ENCODE measurements at regions not wholly inside any gene's neighbourhood (a gene's known extent, or its start where the extent isn't known, plus 50 kb on each side); places are given as distances from the start of the nearest gene placed in this dataset.

DNA sequence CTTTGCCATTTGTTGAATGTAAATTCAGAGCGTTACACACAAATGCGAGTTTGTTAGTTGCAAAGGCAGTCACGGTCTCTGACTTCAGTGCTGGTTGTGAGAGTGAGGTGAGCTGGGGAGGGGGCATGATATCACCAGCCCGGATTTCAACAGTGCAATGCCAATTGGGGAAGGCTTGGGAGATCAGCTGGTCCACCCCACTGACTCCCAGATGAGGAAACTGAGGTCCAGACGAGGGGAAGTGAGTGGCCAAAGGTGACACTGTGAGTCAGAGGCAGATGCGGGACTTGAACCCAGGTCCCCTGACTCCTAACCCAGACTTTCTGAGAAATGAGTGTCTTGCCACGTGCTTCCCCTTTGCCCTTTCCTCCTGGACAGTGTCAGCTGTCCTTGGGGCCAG is 62.1 kb downstream of the CEBPB start:
- H3K4me1 ChIP-seq: peaks cover 0 to 36% (median 17%) of the 10 kb centered on the region in 4 donors
- no peak for DNase-seq
- H3K9me3 ChIP-seq: no peaks in the 10 kb centered on the region
- no peak overlapping the region for H3K4me3 ChIP-seq
- H3K27me3 ChIP-seq: no peaks in the 10 kb centered on the region
- TF ChIP-seq POLR2A (IDR thresholded peaks at IDR 0.05): no peak
- intact Hi-C loops (cut with DNase I): no loop called here
- 88% methylated on average over 5 of the region's 7 CpGs for WGBS (ENCODE audit: insufficient coverage, low coverage, low lambda C conversion rate, missing lambda C conversion rate)
- no peaks in the 10 kb centered on the region for H3K36me3 ChIP-seq
- no peak overlapping the region for H3K27ac ChIP-seq
- ATAC-seq: no peak

DNA sequence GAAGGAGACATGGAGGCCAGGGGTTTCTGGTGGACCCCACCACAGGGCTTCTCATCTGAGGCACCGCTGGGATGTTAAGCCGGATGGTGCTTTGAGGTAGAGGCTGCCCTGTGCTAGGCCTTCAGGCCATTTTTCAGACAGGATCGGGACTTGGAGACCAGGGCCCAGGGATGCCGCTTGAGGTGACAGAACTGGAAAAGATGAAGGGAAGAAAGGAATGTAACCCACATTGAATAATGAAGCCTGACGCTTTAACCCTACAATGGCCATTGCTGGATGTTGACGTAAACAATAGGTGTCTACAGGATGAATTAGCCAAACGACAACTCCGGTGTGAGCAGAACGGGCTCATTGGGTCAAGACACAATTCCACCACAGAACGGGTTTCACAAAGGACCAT is 62.5 kb downstream of the CEBPB start:
- intact Hi-C loops (cut with DNase I): no loop called here
- no peaks in the 10 kb centered on the region for H3K36me3 ChIP-seq
- no peaks in the 10 kb centered on the region for H3K27me3 ChIP-seq
- H3K9me3 ChIP-seq: no peaks in the 10 kb centered on the region
- H3K4me1 ChIP-seq: peaks cover 0 to 33% (median 13%) of the 10 kb centered on the region in 4 donors
- no peak for TF ChIP-seq POLR2A (IDR thresholded peaks at IDR 0.05)
- TF ChIP-seq, protein P1, sequence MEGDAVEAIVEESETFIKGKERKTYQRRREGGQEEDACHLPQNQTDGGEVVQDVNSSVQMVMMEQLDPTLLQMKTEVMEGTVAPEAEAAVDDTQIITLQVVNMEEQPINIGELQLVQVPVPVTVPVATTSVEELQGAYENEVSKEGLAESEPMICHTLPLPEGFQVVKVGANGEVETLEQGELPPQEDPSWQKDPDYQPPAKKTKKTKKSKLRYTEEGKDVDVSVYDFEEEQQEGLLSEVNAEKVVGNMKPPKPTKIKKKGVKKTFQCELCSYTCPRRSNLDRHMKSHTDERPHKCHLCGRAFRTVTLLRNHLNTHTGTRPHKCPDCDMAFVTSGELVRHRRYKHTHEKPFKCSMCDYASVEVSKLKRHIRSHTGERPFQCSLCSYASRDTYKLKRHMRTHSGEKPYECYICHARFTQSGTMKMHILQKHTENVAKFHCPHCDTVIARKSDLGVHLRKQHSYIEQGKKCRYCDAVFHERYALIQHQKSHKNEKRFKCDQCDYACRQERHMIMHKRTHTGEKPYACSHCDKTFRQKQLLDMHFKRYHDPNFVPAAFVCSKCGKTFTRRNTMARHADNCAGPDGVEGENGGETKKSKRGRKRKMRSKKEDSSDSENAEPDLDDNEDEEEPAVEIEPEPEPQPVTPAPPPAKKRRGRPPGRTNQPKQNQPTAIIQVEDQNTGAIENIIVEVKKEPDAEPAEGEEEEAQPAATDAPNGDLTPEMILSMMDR (IDR thresholded peaks at IDR 0.05): no peak
- H3K4me3 ChIP-seq: no peak overlapping the region
- no peak overlapping the region for H3K27ac ChIP-seq
- DNase-seq: no peak
- WGBS (ENCODE audit: insufficient coverage, low coverage, low lambda C conversion rate, missing lambda C conversion rate): 91% methylated on average over 5 of the region's 10 CpGs
- ATAC-seq: no peak

DNA sequence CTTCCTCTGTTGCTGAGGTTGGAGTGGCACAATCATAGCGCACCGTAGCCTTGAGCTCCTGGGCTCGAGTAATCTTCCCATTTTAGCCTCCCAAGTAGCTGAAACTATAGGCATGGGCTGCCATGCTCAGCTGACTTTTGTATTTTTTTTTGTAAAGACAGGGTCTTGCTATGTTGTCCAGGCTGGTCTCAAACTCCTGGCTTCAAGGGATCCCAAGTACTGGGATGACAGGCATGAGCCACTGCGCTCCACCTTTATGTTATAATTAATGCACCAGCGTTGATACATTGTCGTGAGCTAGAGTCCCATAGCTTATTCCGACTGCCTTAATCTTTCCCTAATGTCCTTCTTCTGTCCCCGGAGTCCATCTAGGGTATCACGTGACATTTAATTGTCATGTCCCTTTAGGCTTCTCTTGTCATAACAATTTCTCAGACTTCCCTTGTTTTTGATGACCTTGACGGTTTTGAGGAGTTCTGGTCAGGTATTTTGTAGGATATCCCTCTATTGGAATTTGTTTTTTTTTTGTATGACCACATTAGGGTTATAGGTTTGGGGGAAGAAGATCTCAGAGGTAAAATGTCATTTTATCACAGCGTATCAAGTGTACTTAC is 63.9 kb downstream of the CEBPB start:
- intact Hi-C loops (cut with DNase I): no loop called here

DNA sequence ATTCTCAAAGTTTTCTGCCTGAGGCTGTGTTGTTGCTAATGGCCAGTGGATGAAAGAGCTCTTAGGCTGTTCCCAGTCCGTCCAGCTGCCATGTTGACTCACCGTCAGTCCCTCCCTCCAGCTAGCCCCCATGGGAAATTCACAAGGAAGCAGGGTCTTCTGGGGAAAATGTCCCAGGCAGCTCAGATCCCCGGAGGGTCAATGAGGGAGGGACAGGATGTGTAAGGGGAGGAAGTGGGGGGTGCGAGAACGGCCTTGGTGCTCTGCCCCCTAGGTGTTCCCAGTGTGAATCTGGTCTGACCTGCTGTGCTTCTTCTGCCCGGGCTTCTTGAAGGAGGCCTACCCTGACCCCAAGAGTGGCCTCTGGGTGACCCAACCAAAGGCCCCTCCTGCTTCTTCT is 65.9 kb downstream of the CEBPB start:
- intact Hi-C loops (cut with DNase I): no loop called here
- H3K27ac ChIP-seq: no peak overlapping the region
- ATAC-seq (no peak), DNase-seq (no peak)
- H3K27me3 ChIP-seq: no peaks in the 10 kb centered on the region
- no peak overlapping the region for H3K4me3 ChIP-seq
- no peaks in the 10 kb centered on the region for H3K9me3 ChIP-seq
- TF ChIP-seq POLR2A (IDR thresholded peaks at IDR 0.05): no peak
- TF ChIP-seq, protein P1 (IDR thresholded peaks at IDR 0.05): no peak
- 72% methylated on average over 4 of the region's 6 CpGs for WGBS (ENCODE audit: insufficient coverage, low coverage, low lambda C conversion rate, missing lambda C conversion rate)
- peaks cover 0 to 9% (median 0%) of the 10 kb centered on the region in 4 donors for H3K4me1 ChIP-seq
- no peaks in the 10 kb centered on the region for H3K36me3 ChIP-seq

More for the DNA sequence above, 63.9 kb downstream of the CEBPB start:
- no peak overlapping the region for H3K4me3 ChIP-seq
- no peaks in the 10 kb centered on the region for H3K36me3 ChIP-seq
- no peaks in the 10 kb centered on the region for H3K27me3 ChIP-seq
- 80% methylated on average over 7 of the region's 11 CpGs for WGBS (ENCODE audit: insufficient coverage, low coverage, low lambda C conversion rate, missing lambda C conversion rate)
- H3K9me3 ChIP-seq: no peaks in the 10 kb centered on the region
- TF ChIP-seq POLR2A (IDR thresholded peaks at IDR 0.05): no peak
- TF ChIP-seq, protein P1 (IDR thresholded peaks at IDR 0.05): no peak
- no peak overlapping the region for H3K27ac ChIP-seq
- peaks cover 0 to 22% (median 4%) of the 10 kb centered on the region in 4 donors for H3K4me1 ChIP-seq
- ATAC-seq: no peak
- no peak for DNase-seq

DNA sequence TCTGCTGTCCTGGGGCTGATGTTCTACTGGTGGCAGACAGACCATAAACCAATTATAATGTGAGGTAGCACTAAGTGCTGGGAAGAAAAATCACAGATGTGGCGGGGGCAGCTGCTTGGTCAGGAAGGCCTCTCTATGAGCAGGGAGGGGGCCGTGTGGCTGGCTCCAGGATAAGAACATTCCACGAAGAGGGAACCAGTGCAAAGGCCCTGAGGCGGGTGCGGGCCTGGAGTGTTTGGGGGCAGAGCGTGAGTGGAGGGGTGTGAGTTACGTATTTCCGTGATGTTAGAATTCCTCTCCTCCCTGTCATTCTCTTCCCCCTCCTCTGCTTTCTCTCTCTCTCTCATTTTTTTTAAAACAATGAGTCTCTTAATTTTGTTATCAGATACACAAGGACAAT is 67.2 kb downstream of the CEBPB start:
- TF ChIP-seq, protein P1 (IDR thresholded peaks at IDR 0.05): no peak
- no peak for TF ChIP-seq POLR2A (IDR thresholded peaks at IDR 0.05)
- no peak overlapping the region for H3K27ac ChIP-seq
- no peak overlapping the region for H3K4me3 ChIP-seq
- no peaks in the 10 kb centered on the region for H3K9me3 ChIP-seq
- peaks cover 0 to 9% (median 0%) of the 10 kb centered on the region in 4 donors for H3K4me1 ChIP-seq
- H3K27me3 ChIP-seq: no peaks in the 10 kb centered on the region
- intact Hi-C loops (cut with DNase I): no loop called here
- WGBS (ENCODE audit: insufficient coverage, low coverage, low lambda C conversion rate, missing lambda C conversion rate): 93% methylated on average over 3 of the region's 8 CpGs
- DNase-seq (no peak), ATAC-seq (no peak)
- H3K36me3 ChIP-seq: no peaks in the 10 kb centered on the region

All from right lobe of liver (tissue), 6 donors.